ENCODE measurements at regions not wholly inside any gene's neighbourhood (a gene's known extent, or its start where the extent isn't known, plus 50 kb on each side); places are given as distances from the start of the nearest gene placed in this dataset.

GRCh38 chr12:127781336-127781735 is 485.6 kb upstream of the TMEM132C start:
- no peak overlapping the region for H3K27ac ChIP-seq
- TF ChIP-seq ZFX (IDR thresholded peaks at IDR 0.05) (no peak), CTCF (conservative IDR thresholded peaks at IDR 0.05) (no peak)

- no peak overlapping the region for H3K27ac ChIP-seq
- TF ChIP-seq CTCF (conservative IDR thresholded peaks at IDR 0.05) (no peak), ZFX (IDR thresholded peaks at IDR 0.05) (no peak)
Measured at GRCh38 chr12:127785540-127785939, 481.4 kb upstream of the TMEM132C start.

- H3K27ac ChIP-seq: no peak overlapping the region
- TF ChIP-seq ZFX (IDR thresholded peaks at IDR 0.05) (no peak), CTCF (conservative IDR thresholded peaks at IDR 0.05) (no peak)
Measured at GRCh38 chr12:127785986-127786590, 480.9 kb upstream of the TMEM132C start.

GRCh38 chr12:127787544-127787943 is 479.4 kb upstream of the TMEM132C start:
- TF ChIP-seq ZFX (IDR thresholded peaks at IDR 0.05) (no peak), CTCF (conservative IDR thresholded peaks at IDR 0.05) (no peak)
- H3K27ac ChIP-seq: no peak overlapping the region

- TF ChIP-seq ZFX (IDR thresholded peaks at IDR 0.05) (no peak), CTCF (conservative IDR thresholded peaks at IDR 0.05) (no peak)
- no peak overlapping the region for H3K27ac ChIP-seq
Measured at GRCh38 chr12:127790376-127790775, 476.6 kb upstream of the TMEM132C start.

- TF ChIP-seq CTCF (conservative IDR thresholded peaks at IDR 0.05) (no peak), ZFX (IDR thresholded peaks at IDR 0.05) (no peak)
Measured at GRCh38 chr12:127791217-127791616, 475.8 kb upstream of the TMEM132C start.

GRCh38 chr12:127797918-127798317 is 469.1 kb upstream of the TMEM132C start:
- TF ChIP-seq CTCF (conservative IDR thresholded peaks at IDR 0.05): no peak
- TF ChIP-seq ZFX (IDR thresholded peaks at IDR 0.05): no peak
- no peak overlapping the region for H3K27ac ChIP-seq

More at GRCh38 chr12:127791217-127791616, 475.8 kb upstream of the TMEM132C start:
- H3K27ac ChIP-seq: no peak overlapping the region
